ENCODE measurements at regions not wholly inside any gene's neighbourhood (a gene's known extent, or its start where the extent isn't known, plus 50 kb on each side); places are given as distances from the start of the nearest gene placed in this dataset.

- Histone ChIP-seq H3K27ac (no peak overlapping the region), H3K27me3 (no peaks in the 10 kb centered on the region)
- intact Hi-C loops (cut with DNase I), result no loop called here
Observed at GRCh38 chr10:71006506-71006905, 118.1 kb upstream of the PCBD1 start.

GRCh38 chr10:71007516-71007915, 119.2 kb upstream of the PCBD1 start:
- Histone ChIP-seq H3K27ac (no peak overlapping the region), H3K4me3 (no peak overlapping the region), H3K4me1 (no peaks in the 10 kb centered on the region), H3K27me3 (no peaks in the 10 kb centered on the region), H3K9ac (ENCODE audit: low read depth in 2 of 2, low read length in 2 of 2) (no peak overlapping the region), H3K9me3 (no peaks in the 10 kb centered on the region), H3K36me3 (no peaks in the 10 kb centered on the region)
- no peak for TF ChIP-seq CTCF (IDR thresholded peaks at IDR 0.05)
- DNase-seq, result no peak
- intact Hi-C loops (cut with DNase I), result no loop called here

More at GRCh38 chr10:71006506-71006905, 118.1 kb upstream of the PCBD1 start:
- no peak for TF ChIP-seq CTCF (IDR thresholded peaks at IDR 0.05)
- Histone ChIP-seq H3K9ac (ENCODE audit: low read depth in 2 of 2, low read length in 2 of 2) (no peak overlapping the region), H3K9me3 (no peaks in the 10 kb centered on the region), H3K4me1 (no peaks in the 10 kb centered on the region), H3K36me3 (no peaks in the 10 kb centered on the region), H3K4me3 (no peak overlapping the region)
- DNase-seq, result no peak

- no peaks in the 10 kb centered on the region for H3K36me3 ChIP-seq
- no peak for TF ChIP-seq CTCF (IDR thresholded peaks at IDR 0.05)
- no peak overlapping the region for H3K27ac ChIP-seq
- no peaks in the 10 kb centered on the region for H3K27me3 ChIP-seq
- no peak for DNase-seq
- no peak overlapping the region for H3K4me3 ChIP-seq
- intact Hi-C loops (cut with DNase I), result no loop called here
- no peak overlapping the region for H3K9ac ChIP-seq (ENCODE audit: low read depth in 2 of 2, low read length in 2 of 2)
- no peaks in the 10 kb centered on the region for H3K9me3 ChIP-seq
- H3K4me1 ChIP-seq, result no peaks in the 10 kb centered on the region
Observed at GRCh38 chr10:71008150-71008549, 119.8 kb upstream of the PCBD1 start.

- H3K9ac ChIP-seq (ENCODE audit: low read depth in 2 of 2, low read length in 2 of 2), result no peak overlapping the region
- intact Hi-C loops (cut with DNase I), result no loop called here
- no peak for TF ChIP-seq CTCF (IDR thresholded peaks at IDR 0.05)
- H3K27ac ChIP-seq, result no peak overlapping the region
- no peak overlapping the region for H3K4me3 ChIP-seq
- no peaks in the 10 kb centered on the region for H3K27me3 ChIP-seq
- no peak for DNase-seq
- no peaks in the 10 kb centered on the region for H3K36me3 ChIP-seq
- H3K4me1 ChIP-seq, result no peaks in the 10 kb centered on the region
- no peaks in the 10 kb centered on the region for H3K9me3 ChIP-seq
Observed at GRCh38 chr10:71009126-71009525, 120.8 kb upstream of the PCBD1 start.

- H3K27ac ChIP-seq, result no peak overlapping the region
- intact Hi-C loops (cut with DNase I), result no loop called here
- H3K9ac ChIP-seq (ENCODE audit: low read depth in 2 of 2, low read length in 2 of 2), result no peak overlapping the region
- H3K27me3 ChIP-seq, result no peaks in the 10 kb centered on the region
- H3K4me3 ChIP-seq, result no peak overlapping the region
- no peaks in the 10 kb centered on the region for H3K4me1 ChIP-seq
- DNase-seq, result no peak
- no peak for TF ChIP-seq CTCF (IDR thresholded peaks at IDR 0.05)
- H3K9me3 ChIP-seq, result no peaks in the 10 kb centered on the region
- H3K36me3 ChIP-seq, result no peaks in the 10 kb centered on the region
Observed at GRCh38 chr10:71010730-71011129, 122.4 kb upstream of the PCBD1 start.

- Histone ChIP-seq H3K9me3 (no peaks in the 10 kb centered on the region), H3K27ac (no peak overlapping the region), H3K27me3 (no peaks in the 10 kb centered on the region), H3K4me3 (no peak overlapping the region), H3K36me3 (no peaks in the 10 kb centered on the region), H3K4me1 (no peaks in the 10 kb centered on the region), H3K9ac (ENCODE audit: low read depth in 2 of 2, low read length in 2 of 2) (no peak overlapping the region)
- DNase-seq, result no peak
- intact Hi-C loops (cut with DNase I), result no loop called here
- no peak for TF ChIP-seq CTCF (IDR thresholded peaks at IDR 0.05)
Observed at GRCh38 chr10:71011141-71011540, 122.8 kb upstream of the PCBD1 start.

Measured in colonic mucosa (tissue), 4 donors.